Cardiac fibroblast (primary cell): ENCODE measurements at regions not wholly inside any gene's neighbourhood (a gene's known extent, or its start where the extent isn't known, plus 50 kb on each side); places are given as distances from the start of the nearest gene placed in this dataset.
A peak's percentile ranks its signal among the peaks of the same experiment; 100 is the strongest.

Source experiments
- DNase-seq, 2 donors: peaks; one replicate each; pipeline versions ENCODE4 v3.0.0 to v3.0.0-alpha.2; 2010; ENCODE audit warnings: low read depth in 2 of 2
- H3K4me3 ChIP-seq, 2 donors: replicated peaks in 1 of 2; 1 replicate in 1 of 2; 2 replicates in 1 of 2; pipeline ENCODE4 v1.5.1; 2011; ENCODE audit warnings: low read depth in 2 of 2, low read length in 2 of 2, mild to moderate bottlenecking in 2 of 2, moderate library complexity in 1 of 2
- TF ChIP-seq, protein P1 (sequence below): IDR thresholded peaks from one replicate; pipeline ENCODE4 v1.5.1; 2011; ENCODE audit warnings: low read depth, mild to moderate bottlenecking, low read length, inconsistent platforms

DNA sequence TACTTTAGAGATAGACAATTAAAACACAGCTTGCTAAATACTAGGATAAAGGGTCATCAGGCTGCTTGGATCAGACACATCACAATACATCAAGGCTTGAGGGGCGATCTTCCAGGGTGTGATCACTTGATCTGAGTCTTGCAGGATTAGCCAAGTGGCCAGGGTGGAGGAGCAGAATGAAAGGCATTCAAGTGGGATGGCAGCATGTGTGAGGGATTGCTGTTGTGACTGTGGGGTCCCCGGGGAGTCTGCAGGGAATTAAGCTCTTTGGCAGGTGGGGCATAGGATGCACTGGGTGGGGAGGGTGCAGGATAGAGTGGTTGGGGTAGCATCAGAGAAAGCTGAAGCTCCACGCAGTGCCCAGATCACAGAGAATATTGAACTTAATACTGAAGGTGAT is 58.0 kb upstream of the TMEM163 start:
- DNase-seq: no peak
- TF ChIP-seq, protein P1, sequence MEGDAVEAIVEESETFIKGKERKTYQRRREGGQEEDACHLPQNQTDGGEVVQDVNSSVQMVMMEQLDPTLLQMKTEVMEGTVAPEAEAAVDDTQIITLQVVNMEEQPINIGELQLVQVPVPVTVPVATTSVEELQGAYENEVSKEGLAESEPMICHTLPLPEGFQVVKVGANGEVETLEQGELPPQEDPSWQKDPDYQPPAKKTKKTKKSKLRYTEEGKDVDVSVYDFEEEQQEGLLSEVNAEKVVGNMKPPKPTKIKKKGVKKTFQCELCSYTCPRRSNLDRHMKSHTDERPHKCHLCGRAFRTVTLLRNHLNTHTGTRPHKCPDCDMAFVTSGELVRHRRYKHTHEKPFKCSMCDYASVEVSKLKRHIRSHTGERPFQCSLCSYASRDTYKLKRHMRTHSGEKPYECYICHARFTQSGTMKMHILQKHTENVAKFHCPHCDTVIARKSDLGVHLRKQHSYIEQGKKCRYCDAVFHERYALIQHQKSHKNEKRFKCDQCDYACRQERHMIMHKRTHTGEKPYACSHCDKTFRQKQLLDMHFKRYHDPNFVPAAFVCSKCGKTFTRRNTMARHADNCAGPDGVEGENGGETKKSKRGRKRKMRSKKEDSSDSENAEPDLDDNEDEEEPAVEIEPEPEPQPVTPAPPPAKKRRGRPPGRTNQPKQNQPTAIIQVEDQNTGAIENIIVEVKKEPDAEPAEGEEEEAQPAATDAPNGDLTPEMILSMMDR: no peak
- no peak overlapping the region for H3K4me3 ChIP-seq

DNA sequence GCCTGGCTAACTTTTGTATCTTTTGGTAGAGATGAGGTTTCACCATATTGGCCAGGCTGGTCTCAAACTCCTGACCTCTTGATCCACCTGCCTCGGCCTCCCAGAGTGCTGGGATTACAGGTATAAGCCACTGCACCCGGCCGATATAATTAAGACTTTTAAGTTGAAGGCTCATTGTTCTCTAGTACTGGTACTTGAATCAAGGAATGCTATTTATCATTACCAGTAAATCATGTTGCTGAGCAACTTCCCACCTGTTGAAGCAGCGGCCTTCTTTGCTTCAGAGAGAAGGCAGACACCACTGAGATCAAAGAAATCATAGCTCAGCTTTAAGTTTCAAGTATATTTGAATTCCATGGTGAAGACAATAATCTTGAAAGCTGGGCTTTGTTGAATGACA is 58.8 kb upstream of the TMEM163 start:
- TF ChIP-seq, protein P1: no peak
- no peak overlapping the region for H3K4me3 ChIP-seq
- DNase-seq: no peak

DNA sequence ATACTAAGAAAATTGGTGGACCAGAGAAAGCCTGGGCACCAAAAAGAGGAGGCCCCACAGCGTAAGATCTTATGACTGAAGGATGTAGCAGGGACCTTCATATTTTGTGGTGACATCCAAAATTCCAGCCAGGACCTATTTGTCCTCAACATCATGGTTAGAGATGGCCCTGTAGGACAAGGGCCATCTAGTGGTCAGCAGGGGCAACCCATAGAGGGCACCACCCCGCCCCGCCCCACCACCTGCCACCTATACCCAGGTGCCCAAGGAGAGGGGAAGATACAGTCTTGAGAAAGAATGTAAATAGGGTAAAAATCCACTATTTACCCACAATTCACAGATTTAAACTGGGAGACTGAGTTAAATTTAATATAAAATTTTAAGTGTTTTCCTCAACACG is 59.6 kb upstream of the TMEM163 start:
- no peak overlapping the region for H3K4me3 ChIP-seq
- TF ChIP-seq, protein P1: peak; percentile 26
- no peak for DNase-seq

DNA sequence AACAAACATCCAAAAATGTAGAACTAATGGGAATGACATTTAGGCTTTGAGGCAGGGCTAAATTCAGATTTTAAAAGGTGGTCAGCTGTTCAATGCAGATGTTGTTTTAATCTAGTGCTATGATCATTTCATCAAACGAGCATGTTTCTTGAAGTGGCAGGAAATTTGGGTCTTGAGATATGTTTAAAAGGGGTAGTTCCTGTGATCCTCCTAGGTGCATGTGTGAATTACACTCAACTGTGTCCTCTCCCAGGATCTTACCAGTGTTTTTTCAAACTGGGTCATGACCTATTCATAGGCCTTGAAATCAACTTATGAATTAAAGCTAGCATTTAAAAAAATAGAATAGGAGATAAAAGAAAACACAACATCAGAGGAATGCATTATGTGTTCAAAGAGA is 57.4 kb upstream of the ACMSD start:
- no peak for DNase-seq
- TF ChIP-seq, protein P1: no peak
- H3K4me3 ChIP-seq: no peak overlapping the region

DNA sequence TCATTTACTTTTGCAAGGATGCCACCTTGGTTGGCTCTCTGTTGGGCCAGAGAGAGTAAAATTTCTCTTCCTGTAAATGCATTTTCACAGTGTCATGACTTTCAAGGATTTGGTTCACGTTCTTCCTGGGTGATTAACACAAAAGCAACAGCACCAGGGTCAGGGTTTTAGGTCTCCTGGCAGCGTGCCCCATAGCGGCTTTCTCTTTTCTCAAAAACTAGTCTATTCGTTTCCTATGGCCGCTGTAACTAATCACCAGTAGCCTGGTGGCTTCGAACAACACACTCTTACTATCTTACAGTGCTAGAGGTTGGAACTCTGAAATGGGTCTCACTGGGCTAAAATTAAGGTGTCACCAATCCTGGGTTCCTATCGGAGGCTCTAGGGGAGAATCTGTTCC is 56.3 kb upstream of the ACMSD start:
- DNase-seq: no peak
- H3K4me3 ChIP-seq: no peak overlapping the region
- TF ChIP-seq, protein P1: no peak

DNA sequence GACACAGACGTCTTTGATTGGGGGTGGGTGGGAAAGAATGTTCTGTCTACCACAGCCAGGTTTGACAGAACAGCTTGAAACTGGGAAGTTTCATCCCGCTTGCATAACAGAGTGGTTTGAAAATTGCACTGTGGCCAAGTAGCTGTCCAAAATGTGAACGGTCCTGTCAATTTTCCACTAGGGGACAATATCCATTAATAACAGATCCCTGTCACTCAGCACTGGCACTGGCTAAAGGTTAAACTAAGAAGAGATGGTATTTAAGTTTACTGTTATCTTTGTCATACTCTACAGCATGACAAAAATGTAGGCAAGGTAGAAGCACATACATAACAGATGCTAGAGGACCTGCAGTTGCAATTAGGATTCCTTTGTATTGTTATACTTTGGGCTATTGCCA is 55.6 kb upstream of the ACMSD start:
- no peak overlapping the region for H3K4me3 ChIP-seq
- TF ChIP-seq, protein P1: peak; percentile 14
- DNase-seq: peak; percentile 19 to 38

DNA sequence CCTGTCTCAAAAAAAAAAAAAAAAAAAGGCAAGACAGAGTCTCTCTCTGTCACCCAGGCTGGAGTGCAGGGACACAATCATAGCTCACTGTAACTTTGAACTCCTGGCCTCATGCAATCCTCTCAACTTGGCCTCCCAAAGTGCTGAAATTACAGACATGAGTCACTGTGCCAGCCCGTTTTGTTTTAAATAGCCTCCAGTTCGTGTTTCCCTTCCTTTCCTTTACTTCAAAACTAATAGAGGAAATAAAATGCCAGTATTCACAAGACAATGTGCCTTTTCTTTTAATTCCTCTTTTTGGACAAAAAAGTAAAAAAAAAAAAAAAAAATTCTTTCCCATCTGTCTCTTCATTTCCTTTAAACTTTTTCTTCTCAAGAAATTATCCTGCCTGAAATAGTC is 54.5 kb upstream of the ACMSD start:
- no peak overlapping the region for H3K4me3 ChIP-seq
- DNase-seq: no peak
- TF ChIP-seq, protein P1: no peak
